ENCODE measurements at regions not wholly inside any gene's neighbourhood (a gene's known extent, or its start where the extent isn't known, plus 50 kb on each side); places are given as distances from the start of the nearest gene placed in this dataset.

- DNase-seq (ENCODE audit: low read depth, low spot score): no peak
- Histone ChIP-seq H3K4me3 (ENCODE audit: control insufficient read depth in 2 of 3, extremely low read depth in 1 of 3, insufficient read depth in 2 of 3, low read depth in 1 of 3, low read length in 3 of 3) (no peak overlapping the region), H3K9me3 (ENCODE audit: control insufficient read depth, low read depth, low read length) (no peaks in the 10 kb centered on the region), H3K4me1 (ENCODE audit: control insufficient read depth, extremely low read depth, insufficient read depth, low read length) (peaks cover 17% of the 10 kb centered on the region), H3K36me3 (ENCODE audit: control insufficient read depth in 2 of 2, extremely low read depth in 1 of 2, insufficient read depth in 2 of 2, low read length in 2 of 2) (no peaks in the 10 kb centered on the region), H4K20me1 (ENCODE audit: control insufficient read depth, extremely low read depth, insufficient read depth, low read length) (no peaks in the 10 kb centered on the region), H3K79me2 (ENCODE audit: control insufficient read depth, insufficient read depth, low read length) (no peaks in the 10 kb centered on the region), H3K27me3 (ENCODE audit: control insufficient read depth, extremely low read depth, insufficient read depth, low read length) (no peaks in the 10 kb centered on the region), H3K9me1 (ENCODE audit: control insufficient read depth, extremely low read depth, insufficient read depth, low read length) (no peaks in the 10 kb centered on the region), H3K27ac (ENCODE audit: control insufficient read depth, insufficient read depth, low read length) (no peak overlapping the region), H3K9ac (ENCODE audit: control insufficient read depth, extremely low read depth, insufficient read depth, low read length) (no peak overlapping the region), H3K4me2 (ENCODE audit: control insufficient read depth, extremely low read depth, insufficient read depth, low read depth, low read length) (no peak overlapping the region), H2AFZ (ENCODE audit: control insufficient read depth, low read length) (no peak overlapping the region)
- dilution Hi-C loops (cut with MboI; ENCODE audit: extremely low pct_ligation_motif_present, low sequenced_read_pairs): no loop called here
- FAIRE-seq: no peak
- TF ChIP-seq EZH2 (IDR thresholded peaks at IDR 0.05; ENCODE audit: low read length) (no peak), CTCF (optimal IDR thresholded peaks at IDR 0.05 in 1 of 3, IDR thresholded peaks at IDR 0.05 in 1 of 3, conservative IDR thresholded peaks at IDR 0.05 in 1 of 3; ENCODE audit: extremely low read depth in 1 of 3, insufficient read depth in 2 of 3, low read length in 3 of 3) (no peak)
Measured at GRCh38 chr16:35732046-35732810, 2272.8 kb downstream of the TP53TG3F start.

GRCh38 chr16:35733278-35733965 is 2274.0 kb downstream of the TP53TG3F start:
- Histone ChIP-seq H3K4me2 (ENCODE audit: control insufficient read depth, extremely low read depth, insufficient read depth, low read depth, low read length) (peak overlapping the region; percentile 16), H3K9ac (ENCODE audit: control insufficient read depth, extremely low read depth, insufficient read depth, low read length) (no peak overlapping the region), H3K79me2 (ENCODE audit: control insufficient read depth, insufficient read depth, low read length) (no peaks in the 10 kb centered on the region), H3K27me3 (ENCODE audit: control insufficient read depth, extremely low read depth, insufficient read depth, low read length) (no peaks in the 10 kb centered on the region), H3K4me3 (ENCODE audit: control insufficient read depth in 2 of 3, extremely low read depth in 1 of 3, insufficient read depth in 2 of 3, low read depth in 1 of 3, low read length in 3 of 3) (no peak overlapping the region), H3K27ac (ENCODE audit: control insufficient read depth, insufficient read depth, low read length) (peak overlapping the region; percentile 67), H3K9me3 (ENCODE audit: control insufficient read depth, low read depth, low read length) (no peaks in the 10 kb centered on the region), H3K36me3 (ENCODE audit: control insufficient read depth in 2 of 2, extremely low read depth in 1 of 2, insufficient read depth in 2 of 2, low read length in 2 of 2) (no peaks in the 10 kb centered on the region), H3K9me1 (ENCODE audit: control insufficient read depth, extremely low read depth, insufficient read depth, low read length) (no peaks in the 10 kb centered on the region), H2AFZ (ENCODE audit: control insufficient read depth, low read length) (no peak overlapping the region), H4K20me1 (ENCODE audit: control insufficient read depth, extremely low read depth, insufficient read depth, low read length) (no peaks in the 10 kb centered on the region), H3K4me1 (ENCODE audit: control insufficient read depth, extremely low read depth, insufficient read depth, low read length) (peaks cover 17% of the 10 kb centered on the region)
- TF ChIP-seq CTCF (optimal IDR thresholded peaks at IDR 0.05 in 1 of 3, IDR thresholded peaks at IDR 0.05 in 1 of 3, conservative IDR thresholded peaks at IDR 0.05 in 1 of 3; ENCODE audit: extremely low read depth in 1 of 3, insufficient read depth in 2 of 3, low read length in 3 of 3) (no peak), EZH2 (IDR thresholded peaks at IDR 0.05; ENCODE audit: low read length) (no peak)
- dilution Hi-C loops (cut with MboI; ENCODE audit: extremely low pct_ligation_motif_present, low sequenced_read_pairs): no loop called here
- DNase-seq (ENCODE audit: low read depth, low spot score): peak; percentile 92
- FAIRE-seq: peak; percentile 97

All from keratinocyte (primary cell).